ENCODE measurements at regions not wholly inside any gene's neighbourhood (a gene's known extent, or its start where the extent isn't known, plus 50 kb on each side); places are given as distances from the start of the nearest gene placed in this dataset.
"Not testable (repeated sequence)": the region's sequence is repeated elsewhere in the genome, so short reads cannot be mapped to it uniquely, and the experiment has no call there.

- DNase-seq (ENCODE audit: low read depth) = no peak
- TF ChIP-seq CTCF (IDR thresholded peaks at IDR 0.05; ENCODE audit: insufficient read depth, low read length) = no peak
- no peak overlapping the region for H3K4me3 ChIP-seq (ENCODE audit: low read depth, low read length)
Measured at GRCh38 chr2:129823044-129823443, 156.4 kb upstream of the RAB6C start.

GRCh38 chr2:129827311-129828090 is 152.0 kb upstream of the RAB6C start:
- TF ChIP-seq CTCF (IDR thresholded peaks at IDR 0.05; ENCODE audit: insufficient read depth, low read length) = no peak
- no peak for DNase-seq (ENCODE audit: low read depth)
- H3K4me3 ChIP-seq (ENCODE audit: low read depth, low read length) = no peak overlapping the region

DNA sequence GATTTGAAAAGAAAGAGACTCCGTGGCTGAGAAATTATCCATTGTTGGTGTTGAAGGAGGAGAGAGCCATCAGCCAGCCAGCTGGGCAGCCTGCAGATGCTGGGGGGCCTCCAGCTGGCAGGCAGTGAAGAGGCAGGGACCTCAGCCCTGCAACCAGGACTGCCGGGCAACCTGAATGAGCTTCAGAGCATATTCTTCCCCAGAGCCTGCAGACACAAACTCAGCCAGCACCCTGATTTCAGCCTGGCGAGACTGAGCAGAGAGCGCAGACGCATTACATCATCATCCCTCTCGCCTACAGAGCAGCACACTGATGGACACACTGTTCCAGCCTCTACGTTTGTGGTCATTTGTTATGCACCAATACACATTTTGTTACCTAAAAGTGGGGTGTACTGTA is 150.7 kb upstream of the RAB6C start:
- DNase-seq (ENCODE audit: low read depth) = no peak
- TF ChIP-seq CTCF (IDR thresholded peaks at IDR 0.05; ENCODE audit: insufficient read depth, low read length) = no peak
- H3K4me3 ChIP-seq (ENCODE audit: low read depth, low read length) = no peak overlapping the region

DNA sequence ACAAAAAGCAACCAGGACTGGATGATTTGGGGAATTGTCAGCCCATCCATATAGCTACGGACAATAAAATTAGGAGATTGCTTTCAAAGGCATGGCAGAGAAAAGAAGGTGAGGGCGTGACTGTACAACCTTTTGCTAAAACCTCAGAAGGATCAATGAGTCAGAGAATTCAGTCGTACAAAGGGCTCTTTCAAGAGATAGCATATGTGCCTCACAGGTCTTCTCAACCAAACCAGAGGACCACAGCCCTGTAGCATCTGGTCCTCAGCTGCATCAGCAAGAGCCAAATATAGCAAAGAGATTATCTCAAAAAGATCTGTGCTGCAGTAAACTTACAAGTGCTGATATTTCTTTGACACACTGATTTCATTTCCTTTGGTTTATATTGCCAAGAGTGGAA is 149.9 kb upstream of the RAB6C start:
- no peak for DNase-seq (ENCODE audit: low read depth)
- H3K4me3 ChIP-seq (ENCODE audit: low read depth, low read length) = no peak overlapping the region
- no peak for TF ChIP-seq CTCF (IDR thresholded peaks at IDR 0.05; ENCODE audit: insufficient read depth, low read length)

GRCh38 chr2:129831018-129831417 is 148.4 kb upstream of the RAB6C start:
- DNase-seq (ENCODE audit: low read depth) = no peak
- TF ChIP-seq CTCF (IDR thresholded peaks at IDR 0.05; ENCODE audit: insufficient read depth, low read length) = no peak
- no peak overlapping the region for H3K4me3 ChIP-seq (ENCODE audit: low read depth, low read length)

- DNase-seq (ENCODE audit: low read depth); H3K4me3 ChIP-seq (ENCODE audit: low read depth, low read length): not testable (repeated sequence)
Measured at GRCh38 chr2:129833465-129833864, 146.0 kb upstream of the RAB6C start.

DNA sequence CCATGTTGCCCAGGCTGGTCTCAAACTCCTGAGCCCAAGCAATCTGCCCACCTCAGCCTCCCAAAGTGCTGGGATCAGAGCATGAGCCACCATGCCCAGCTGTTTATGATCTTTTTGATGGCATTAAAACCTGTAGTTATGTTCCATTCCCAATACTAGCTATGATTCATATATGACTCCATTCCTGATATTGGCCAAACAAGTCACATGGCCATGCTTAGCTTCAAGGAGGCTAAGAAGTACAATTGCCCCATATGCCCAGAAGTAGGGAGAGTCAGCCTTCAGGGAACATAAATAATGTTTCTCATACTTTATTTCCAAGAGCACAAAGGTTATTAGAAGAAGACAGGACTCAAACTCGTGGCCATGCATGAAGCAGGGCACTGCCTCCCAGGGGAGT is 132.4 kb upstream of the RAB6C start:
- no peak overlapping the region for H3K4me3 ChIP-seq (ENCODE audit: low read depth, low read length)
- no peak for TF ChIP-seq CTCF (IDR thresholded peaks at IDR 0.05; ENCODE audit: insufficient read depth, low read length)
- no peak for DNase-seq (ENCODE audit: low read depth)

Measured in fibroblast of the aortic adventitia (primary cell).